ENCODE measurements at regions not wholly inside any gene's neighbourhood (a gene's known extent, or its start where the extent isn't known, plus 50 kb on each side); places are given as distances from the start of the nearest gene placed in this dataset.

DNA sequence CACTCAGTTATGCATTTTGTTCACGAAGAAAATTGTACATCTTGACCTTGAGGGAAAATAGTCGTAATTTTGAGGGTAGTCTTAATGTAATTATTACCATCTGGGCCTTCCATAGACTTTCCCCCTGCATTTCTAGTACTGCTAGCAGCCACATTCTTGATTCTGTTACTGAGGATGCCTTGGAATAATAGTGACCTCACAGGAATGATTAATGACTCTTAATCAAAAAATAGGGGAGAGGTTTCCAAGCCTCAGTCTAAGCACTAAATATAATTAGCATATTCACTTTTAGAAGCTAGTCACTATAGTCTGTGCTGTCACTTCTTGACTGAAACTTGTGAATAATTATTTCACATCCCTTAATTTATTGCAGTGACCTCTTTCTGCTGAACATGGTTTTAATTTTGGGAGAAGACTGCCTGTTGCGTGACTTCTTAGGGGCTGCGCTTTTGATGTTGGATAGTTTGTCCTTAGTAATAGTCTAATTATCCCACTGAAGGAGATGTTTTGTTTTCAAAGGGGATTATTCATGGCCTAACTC lies 400.5 kb downstream of the ADAMTS20 start:
- TF ChIP-seq, protein P1, sequence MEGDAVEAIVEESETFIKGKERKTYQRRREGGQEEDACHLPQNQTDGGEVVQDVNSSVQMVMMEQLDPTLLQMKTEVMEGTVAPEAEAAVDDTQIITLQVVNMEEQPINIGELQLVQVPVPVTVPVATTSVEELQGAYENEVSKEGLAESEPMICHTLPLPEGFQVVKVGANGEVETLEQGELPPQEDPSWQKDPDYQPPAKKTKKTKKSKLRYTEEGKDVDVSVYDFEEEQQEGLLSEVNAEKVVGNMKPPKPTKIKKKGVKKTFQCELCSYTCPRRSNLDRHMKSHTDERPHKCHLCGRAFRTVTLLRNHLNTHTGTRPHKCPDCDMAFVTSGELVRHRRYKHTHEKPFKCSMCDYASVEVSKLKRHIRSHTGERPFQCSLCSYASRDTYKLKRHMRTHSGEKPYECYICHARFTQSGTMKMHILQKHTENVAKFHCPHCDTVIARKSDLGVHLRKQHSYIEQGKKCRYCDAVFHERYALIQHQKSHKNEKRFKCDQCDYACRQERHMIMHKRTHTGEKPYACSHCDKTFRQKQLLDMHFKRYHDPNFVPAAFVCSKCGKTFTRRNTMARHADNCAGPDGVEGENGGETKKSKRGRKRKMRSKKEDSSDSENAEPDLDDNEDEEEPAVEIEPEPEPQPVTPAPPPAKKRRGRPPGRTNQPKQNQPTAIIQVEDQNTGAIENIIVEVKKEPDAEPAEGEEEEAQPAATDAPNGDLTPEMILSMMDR (IDR thresholded peaks at IDR 0.05; ENCODE audit: poor library complexity) = no peak
- no peak for TF ChIP-seq EZH2 (IDR thresholded peaks at IDR 0.05; ENCODE audit: borderline replicate concordance)
